ENCODE measurements at regions not wholly inside any gene's neighbourhood (a gene's known extent, or its start where the extent isn't known, plus 50 kb on each side); places are given as distances from the start of the nearest gene placed in this dataset.

DNA sequence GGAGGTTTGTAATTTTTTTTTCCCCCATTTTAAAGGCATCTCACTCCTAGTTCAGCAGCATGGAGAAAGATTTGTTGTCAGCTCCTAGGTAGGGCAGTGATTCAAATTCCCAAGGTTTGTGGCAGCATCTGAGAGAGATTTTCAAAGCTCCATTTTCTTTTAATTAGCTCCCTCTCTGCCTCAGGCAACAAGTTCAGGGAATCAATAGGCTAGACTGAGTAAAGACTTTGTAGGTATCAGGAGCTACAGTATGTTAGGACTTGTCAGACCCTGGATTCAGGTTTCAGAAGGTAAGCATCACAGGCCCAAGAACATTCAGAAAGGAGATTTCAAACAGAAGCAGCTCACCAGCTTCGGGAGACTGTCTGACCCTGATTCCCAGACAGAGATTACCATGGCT, 273.3 kb upstream of the ERBB4 start:
- ChIA-PET POLR2A (ENCODE audit: low non-redundant PET) (interaction anchor here (0.7 kb wide), 1 partner anchor 238 kb away, joined by 3 read pairs; no protein-coding TSS in a partner anchor), CTCF (no interaction called here)
- no peaks in the 10 kb centered on the region for H3K9me3 ChIP-seq (ENCODE audit: low read depth, low read length, poor library complexity, severe bottlenecking)
- no peak overlapping the region for H3K27ac ChIP-seq (ENCODE audit: low read depth, low read length, poor library complexity, severe bottlenecking)
- no TSS peak for BruUV-seq (replicated peaks)
- intact Hi-C loops (cut with micrococcal nuclease; ENCODE audit: unreplicated experiment) = no loop called here
- H3K36me3 ChIP-seq (ENCODE audit: insufficient read depth, low read length, poor library complexity, severe bottlenecking) = no peaks in the 10 kb centered on the region
- no peak overlapping the region for H3K4me3 ChIP-seq (ENCODE audit: low read depth, low read length, poor library complexity, severe bottlenecking)
- DNase-seq (ENCODE audit: low spot score) = no peak
- H3K4me1 ChIP-seq (ENCODE audit: insufficient read depth, low read length, poor library complexity, severe bottlenecking) = no peaks in the 10 kb centered on the region
- no peaks in the 10 kb centered on the region for H3K27me3 ChIP-seq (replicated peaks; ENCODE audit: insufficient read depth, low read depth, low read length, poor library complexity)
- TF ChIP-seq EZH2 (IDR thresholded peaks at IDR 0.05; ENCODE audit: borderline replicate concordance, low read depth, low read length, poor library complexity, severe bottlenecking) = no peak
- no peak for TF ChIP-seq CTCF (conservative IDR thresholded peaks at IDR 0.05; ENCODE audit: low read depth, low read length)

GRCh38 chr2:212811036-212811805, 272.6 kb upstream of the ERBB4 start:
- no peak overlapping the region for H3K27ac ChIP-seq (ENCODE audit: low read depth, low read length, poor library complexity, severe bottlenecking)
- no peak overlapping the region for H3K4me3 ChIP-seq (ENCODE audit: low read depth, low read length, poor library complexity, severe bottlenecking)
- H3K27me3 ChIP-seq (replicated peaks; ENCODE audit: insufficient read depth, low read depth, low read length, poor library complexity) = no peaks in the 10 kb centered on the region
- no peaks in the 10 kb centered on the region for H3K36me3 ChIP-seq (ENCODE audit: insufficient read depth, low read length, poor library complexity, severe bottlenecking)
- no peaks in the 10 kb centered on the region for H3K4me1 ChIP-seq (ENCODE audit: insufficient read depth, low read length, poor library complexity, severe bottlenecking)
- no peak for TF ChIP-seq CTCF (conservative IDR thresholded peaks at IDR 0.05; ENCODE audit: low read depth, low read length)
- no peak for TF ChIP-seq EZH2 (IDR thresholded peaks at IDR 0.05; ENCODE audit: borderline replicate concordance, low read depth, low read length, poor library complexity, severe bottlenecking)
- CTCF ChIA-PET = no interaction called here
- DNase-seq (ENCODE audit: low spot score) = no peak
- BruUV-seq (replicated peaks) = no TSS peak
- intact Hi-C loops (cut with micrococcal nuclease; ENCODE audit: unreplicated experiment) = no loop called here
- POLR2A ChIA-PET (ENCODE audit: low non-redundant PET) = no interaction called here
- no peaks in the 10 kb centered on the region for H3K9me3 ChIP-seq (ENCODE audit: low read depth, low read length, poor library complexity, severe bottlenecking)

GRCh38 chr2:212797484-212798205, 259.0 kb upstream of the ERBB4 start:
- BruUV-seq (replicated peaks) = no TSS peak
- CTCF ChIA-PET = no interaction called here
- Histone ChIP-seq H3K36me3 (ENCODE audit: insufficient read depth, low read length, poor library complexity, severe bottlenecking) (no peaks in the 10 kb centered on the region), H3K27me3 (replicated peaks; ENCODE audit: insufficient read depth, low read depth, low read length, poor library complexity) (no peaks in the 10 kb centered on the region), H3K27ac (ENCODE audit: low read depth, low read length, poor library complexity, severe bottlenecking) (no peak overlapping the region), H3K4me3 (ENCODE audit: low read depth, low read length, poor library complexity, severe bottlenecking) (no peak overlapping the region), H3K4me1 (ENCODE audit: insufficient read depth, low read length, poor library complexity, severe bottlenecking) (peaks cover 6% of the 10 kb centered on the region), H3K9me3 (ENCODE audit: low read depth, low read length, poor library complexity, severe bottlenecking) (no peaks in the 10 kb centered on the region)
- POLR2A ChIA-PET (ENCODE audit: low non-redundant PET) = no interaction called here
- no peak for TF ChIP-seq EZH2 (IDR thresholded peaks at IDR 0.05; ENCODE audit: borderline replicate concordance, low read depth, low read length, poor library complexity, severe bottlenecking)
- no peak for TF ChIP-seq CTCF (conservative IDR thresholded peaks at IDR 0.05; ENCODE audit: low read depth, low read length)
- intact Hi-C loops (cut with micrococcal nuclease; ENCODE audit: unreplicated experiment) = no loop called here
- no peak for DNase-seq (ENCODE audit: low spot score)

Data from A673 (cell line).